MM.1S (cell line): ENCODE measurements at regions not wholly inside any gene's neighbourhood (a gene's known extent, or its start where the extent isn't known, plus 50 kb on each side); places are given as distances from the start of the nearest gene placed in this dataset.

Experiments used
- DNase-seq: peaks from one replicate; pipeline ENCODE4 v3.0.0-alpha.2; 2015
- H2AFZ ChIP-seq: fragments of 300-600 bp; sonication (generic); 2 replicates; pipeline ENCODE4 v1.6.0; 2016; ENCODE audit warnings: antibody characterized with exemption, low read length
- H3F3A ChIP-seq: fragments of 300-600 bp; sonication (generic); 2 replicates; pipeline ENCODE4 v1.6.1; 2016; ENCODE audit warnings: mild to moderate bottlenecking, antibody characterized with exemption, low read length, moderate library complexity, mixed read lengths; ENCODE audit not compliant: insufficient read depth
- H3K27ac ChIP-seq: fragments of 300-600 bp; sonication (generic); 2 replicates; pipeline ENCODE4 v1.5.1; 2016; ENCODE audit warnings: mild to moderate bottlenecking, low read length
- H3K27me3 ChIP-seq: fragments of 300-600 bp; sonication (generic); replicated peaks from 2 replicates; pipeline ENCODE4 v1.6.0; 2016; ENCODE audit warnings: low read length; ENCODE audit not compliant: insufficient read depth
- H3K36me3 ChIP-seq: fragments of 300-600 bp; sonication (generic); replicated peaks from 2 replicates; pipeline ENCODE4 v1.6.1; 2016; ENCODE audit warnings: mild to moderate bottlenecking, low read length, mixed read lengths; ENCODE audit not compliant: insufficient read depth
- H3K4me1 ChIP-seq: fragments of 300-600 bp; sonication (generic); 2 replicates; pipeline ENCODE4 v1.6.1; 2016; ENCODE audit warnings: low read length, mixed read lengths
- H3K4me2 ChIP-seq: fragments of 300-600 bp; sonication (generic); 2 replicates; pipeline ENCODE4 v1.6.0; 2016; ENCODE audit warnings: low read depth, low read length
- H3K4me3 ChIP-seq: fragments of 300-600 bp; sonication (generic); 2 replicates; pipeline ENCODE4 v1.5.1; 2016; ENCODE audit warnings: low read length, mixed read lengths
- H3K79me2 ChIP-seq: fragments of 300-600 bp; sonication (generic); 2 replicates; pipeline ENCODE4 v1.6.1; 2016; ENCODE audit warnings: mixed run types, low read length, mixed read lengths
- H3K9ac ChIP-seq: fragments of 300-600 bp; sonication (generic); 2 replicates; pipeline ENCODE4 v1.6.1; 2016; ENCODE audit warnings: low read length, mixed read lengths
- H3K9me2 ChIP-seq: fragments of 300-600 bp; sonication (generic); replicated peaks from 2 replicates; pipeline ENCODE4 v1.6.1; 2016; ENCODE audit warnings: mild to moderate bottlenecking, low read length, mixed read lengths; ENCODE audit not compliant: insufficient read depth
- H3K9me3 ChIP-seq: fragments of 300-600 bp; sonication (generic); replicated peaks from 2 replicates; pipeline ENCODE4 v1.6.1; 2016; ENCODE audit warnings: mild to moderate bottlenecking, low read length, mixed read lengths; ENCODE audit not compliant: insufficient read depth
- H4K20me1 ChIP-seq: fragments of 300-600 bp; sonication (generic); 2 replicates; pipeline ENCODE4 v1.6.1; 2016; ENCODE audit warnings: mild to moderate bottlenecking, low read length, moderate library complexity, mixed read lengths; ENCODE audit not compliant: insufficient read depth
- CTCF ChIP-seq: fragments of 300-600 bp; sonication (generic); IDR thresholded peaks from 2 replicates; pipeline ENCODE4 v1.5.1; 2016; ENCODE audit warnings: antibody characterized with exemption, low read length, mixed read lengths
- EZH2 ChIP-seq: fragments of 300-600 bp; sonication (generic); optimal IDR thresholded peaks from 2 replicates; pipeline ENCODE3; 2017; ENCODE audit warnings: low read depth, mild to moderate bottlenecking, antibody characterized with exemption, low read length, mixed read lengths
- EZH2phosphoT487 ChIP-seq: fragments of 300-600 bp; sonication (generic); IDR thresholded peaks from 2 replicates; pipeline ENCODE4 v1.6.1; 2018; ENCODE audit warnings: antibody characterized with exemption, low read length

DNA sequence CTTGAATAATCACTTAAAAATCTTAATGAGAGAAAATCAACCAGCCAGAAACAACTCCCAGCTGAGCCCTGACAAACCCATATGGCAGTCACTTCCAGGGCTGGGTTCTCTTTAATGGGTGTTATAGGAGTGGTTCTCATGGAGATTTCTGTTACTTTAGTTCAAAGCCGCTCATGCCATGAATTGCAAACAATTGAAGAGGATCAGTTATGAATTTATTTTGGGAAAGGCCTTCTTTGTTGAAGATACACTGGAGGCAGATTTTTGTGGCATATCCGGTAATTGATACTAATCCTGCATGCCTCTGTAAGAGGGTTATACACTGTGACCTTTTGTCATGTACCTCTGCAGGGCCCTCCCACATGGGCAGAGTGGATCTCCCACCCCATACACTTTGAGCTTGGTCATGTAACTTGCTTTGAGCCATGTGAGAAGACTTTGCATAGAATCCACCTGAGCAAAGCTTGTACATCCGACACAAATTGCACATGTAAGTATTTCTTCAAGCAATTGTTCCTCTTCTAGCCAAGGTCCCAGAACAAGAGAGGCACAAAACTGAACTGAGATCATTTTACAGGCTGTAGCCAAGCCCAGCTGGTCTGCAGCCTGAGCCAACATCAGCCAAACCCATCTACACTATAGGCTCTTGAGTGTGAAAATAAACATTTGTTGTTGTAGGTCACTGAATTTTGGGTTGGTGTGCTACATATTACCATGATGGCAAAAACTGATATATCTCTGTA lies 492.3 kb downstream of the PREX1 start:
- Histone ChIP-seq H3K27me3 (no peaks in the 10 kb centered on the region), H3K9me2 (no peaks in the 10 kb centered on the region), H3K4me2 (no peak overlapping the region), H3K9ac (no peak overlapping the region), H4K20me1 (no peaks in the 10 kb centered on the region), H2AFZ (no peak overlapping the region), H3K79me2 (no peaks in the 10 kb centered on the region), H3K27ac (no peak overlapping the region), H3K9me3 (no peaks in the 10 kb centered on the region), H3K4me1 (no peaks in the 10 kb centered on the region), H3K4me3 (no peak overlapping the region), H3F3A (no peaks in the 10 kb centered on the region), H3K36me3 (no peaks in the 10 kb centered on the region)
- DNase-seq: no peak
- TF ChIP-seq CTCF (no peak), EZH2 (no peak), EZH2phosphoT487 (no peak)

DNA sequence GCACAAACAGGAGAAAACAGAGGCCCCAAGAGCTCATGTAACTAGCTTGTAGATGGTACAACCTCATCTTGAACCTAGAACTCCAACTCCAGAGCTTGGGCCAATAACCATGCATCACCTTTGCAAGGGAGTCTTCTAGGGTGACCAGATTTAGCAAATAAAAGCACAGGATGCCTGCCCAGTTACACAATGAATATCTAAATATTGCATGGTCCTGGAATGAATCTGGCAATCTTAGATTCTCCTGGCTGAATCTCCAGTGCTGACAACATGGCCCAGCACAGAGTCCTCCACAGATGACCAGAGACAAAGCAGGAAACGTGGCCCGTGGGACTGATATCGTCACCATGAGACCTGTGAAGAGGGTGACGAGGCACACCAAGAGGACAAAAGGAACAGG lies 494.1 kb downstream of the PREX1 start:
- no peak for DNase-seq
- no peak for TF ChIP-seq EZH2
- TF ChIP-seq CTCF: no peak
- no peak for TF ChIP-seq EZH2phosphoT487
- Histone ChIP-seq H3K9me3 (no peaks in the 10 kb centered on the region), H3K9me2 (no peaks in the 10 kb centered on the region), H3K4me2 (no peak overlapping the region), H3F3A (no peaks in the 10 kb centered on the region), H3K27me3 (no peaks in the 10 kb centered on the region), H3K4me3 (no peak overlapping the region), H4K20me1 (no peaks in the 10 kb centered on the region), H3K9ac (no peak overlapping the region), H3K36me3 (no peaks in the 10 kb centered on the region), H3K27ac (no peak overlapping the region), H2AFZ (no peak overlapping the region), H3K79me2 (no peaks in the 10 kb centered on the region), H3K4me1 (no peaks in the 10 kb centered on the region; the same call in 1 of the 2 replicates)

- no peaks in the 10 kb centered on the region for H3K36me3 ChIP-seq
- no peaks in the 10 kb centered on the region for H3K27me3 ChIP-seq
- no peak overlapping the region for H3K9ac ChIP-seq
- no peak overlapping the region for H3K4me3 ChIP-seq
- no peak overlapping the region for H3K4me2 ChIP-seq
- no peaks in the 10 kb centered on the region for H3K9me2 ChIP-seq
- H3K4me1 ChIP-seq: no peaks in the 10 kb centered on the region; the same call in 1 of the 2 replicates
- no peak overlapping the region for H3K27ac ChIP-seq
- DNase-seq: no peak
- no peaks in the 10 kb centered on the region for H4K20me1 ChIP-seq
- no peaks in the 10 kb centered on the region for H3K9me3 ChIP-seq
- no peaks in the 10 kb centered on the region for H3K79me2 ChIP-seq
- H2AFZ ChIP-seq: no peak overlapping the region
- no peaks in the 10 kb centered on the region for H3F3A ChIP-seq
- TF ChIP-seq EZH2phosphoT487 (no peak), EZH2 (no peak), CTCF (no peak)
Observed at GRCh38 chr20:48332555-48332954, 495.2 kb downstream of the PREX1 start.
